PC-3 (cell line): ENCODE measurements at regions not wholly inside any gene's neighbourhood (a gene's known extent, or its start where the extent isn't known, plus 50 kb on each side); places are given as distances from the start of the nearest gene placed in this dataset.
A peak's percentile ranks its signal among the peaks of the same experiment; 100 is the strongest.

ENCODE experiments used
- ATAC-seq: fragments of 200-7000 bp; cut with Tn5 transposase; 2 replicates; pipeline ENCODE4 v1.9.1; 2020; ENCODE audit warnings: mild to moderate bottlenecking, moderate library complexity
- BruUV-seq: library from RNA; stranded (reverse); fragments of 400-500 nt; replicated peaks from 2 replicates; lab custom pipeline; 2021; lab: Mats Ljungman, UMichigan
- CTCF ChIA-PET: fragments of 300-600 bp; sonication (Branson Sonifier 250); formaldehyde crosslinking; loops from one replicate; lab custom pipeline; 2022; ENCODE audit warnings: antibody characterized with exemption; lab: Charles Lee
- POLR2A ChIA-PET: fragments of 300-600 bp; sonication (Branson Sonifier 250); formaldehyde crosslinking; loops from one replicate; lab custom pipeline; 2022; ENCODE audit warnings: antibody characterized with exemption; ENCODE audit not compliant: unreplicated experiment; lab: Charles Lee
- DNase-seq: peaks from one replicate; pipeline ENCODE4 v3.0.0-alpha.2; 2015
- H2AFZ ChIP-seq: fragments of 300-600 bp; sonication (generic); 2 replicates; pipeline ENCODE4 v1.6.0; 2016; ENCODE audit warnings: antibody characterized with exemption, low read length
- H3F3A ChIP-seq: fragments of 300-600 bp; sonication (generic); one replicate; pipeline ENCODE4 v1.6.0; 2017; ENCODE audit warnings: antibody characterized with exemption, low read length, control low read depth, mild to moderate bottlenecking; ENCODE audit not compliant: unreplicated experiment
- H3K27ac ChIP-seq: fragments of 300-600 bp; sonication (generic); 2 replicates; pipeline ENCODE4 v1.5.1; 2016; ENCODE audit warnings: mild to moderate bottlenecking, low read length
- H3K27me3 ChIP-seq: fragments of 300-600 bp; sonication (generic); 2 replicates; pipeline ENCODE4 v1.6.1; 2016; ENCODE audit warnings: low read length, mixed read lengths
- H3K36me3 ChIP-seq: fragments of 300-600 bp; sonication (generic); 2 replicates; pipeline ENCODE4 v1.6.1; 2016; ENCODE audit warnings: low read depth, mixed run types, low read length, mixed read lengths
- H3K4me1 ChIP-seq: fragments of 300-600 bp; sonication (generic); 2 replicates; pipeline ENCODE4 v1.5.1; 2016; ENCODE audit warnings: low read length; ENCODE audit not compliant: insufficient read depth
- H3K4me2 ChIP-seq: fragments of 300-600 bp; sonication (generic); 2 replicates; pipeline ENCODE4 v1.6.0; 2016; ENCODE audit warnings: low read length
- H3K4me3 ChIP-seq: fragments of 300-600 bp; sonication (generic); 2 replicates; pipeline ENCODE4 v1.5.1; 2016; ENCODE audit warnings: mild to moderate bottlenecking, low read length, mixed read lengths
- H3K79me2 ChIP-seq: fragments of 300-600 bp; sonication (generic); 2 replicates; pipeline ENCODE4 v1.6.1; 2017; ENCODE audit warnings: low read length, mixed read lengths
- H3K9ac ChIP-seq: fragments of 300-600 bp; sonication (generic); 2 replicates; pipeline ENCODE4 v1.6.0; 2016; ENCODE audit warnings: mild to moderate bottlenecking, low read length
- H3K9me2 ChIP-seq: fragments of 300-600 bp; sonication (generic); replicated peaks from 2 replicates; pipeline ENCODE4 v1.6.1; 2016; ENCODE audit warnings: mixed run types, low read length, mixed read lengths
- H3K9me3 ChIP-seq: fragments of 300-600 bp; sonication (generic); 2 replicates; pipeline ENCODE4 v1.6.1; 2016; ENCODE audit warnings: low read length, mixed read lengths
- H4K20me1 ChIP-seq: fragments of 300-600 bp; sonication (generic); 2 replicates; pipeline ENCODE4 v1.6.1; 2016; ENCODE audit warnings: low read length, mixed read lengths
- CTCF ChIP-seq: fragments of 300-600 bp; sonication (generic); conservative IDR thresholded peaks from 2 replicates; pipeline ENCODE4 v1.5.1; 2017; ENCODE audit warnings: antibody characterized with exemption, low read depth, mild to moderate bottlenecking, low read length
- EZH2 ChIP-seq: fragments of 300-600 bp; sonication (generic); IDR thresholded peaks from one replicate; pipeline ENCODE4 v1.6.1; 2017; ENCODE audit warnings: antibody characterized with exemption, mild to moderate bottlenecking, low read length; ENCODE audit not compliant: unreplicated experiment
- EZH2phosphoT487 ChIP-seq: fragments of 300-600 bp; sonication (generic); IDR thresholded peaks from 2 replicates; pipeline ENCODE4 v1.6.1; 2018; ENCODE audit warnings: mild to moderate bottlenecking, antibody characterized with exemption, low read length, borderline replicate concordance
- intact Hi-C: fragments of 100-400 bp; cut with micrococcal nuclease; formaldehyde crosslinking; loops from 2 replicates; pipeline ENCODE4 v1.9.0; 2023

DNA sequence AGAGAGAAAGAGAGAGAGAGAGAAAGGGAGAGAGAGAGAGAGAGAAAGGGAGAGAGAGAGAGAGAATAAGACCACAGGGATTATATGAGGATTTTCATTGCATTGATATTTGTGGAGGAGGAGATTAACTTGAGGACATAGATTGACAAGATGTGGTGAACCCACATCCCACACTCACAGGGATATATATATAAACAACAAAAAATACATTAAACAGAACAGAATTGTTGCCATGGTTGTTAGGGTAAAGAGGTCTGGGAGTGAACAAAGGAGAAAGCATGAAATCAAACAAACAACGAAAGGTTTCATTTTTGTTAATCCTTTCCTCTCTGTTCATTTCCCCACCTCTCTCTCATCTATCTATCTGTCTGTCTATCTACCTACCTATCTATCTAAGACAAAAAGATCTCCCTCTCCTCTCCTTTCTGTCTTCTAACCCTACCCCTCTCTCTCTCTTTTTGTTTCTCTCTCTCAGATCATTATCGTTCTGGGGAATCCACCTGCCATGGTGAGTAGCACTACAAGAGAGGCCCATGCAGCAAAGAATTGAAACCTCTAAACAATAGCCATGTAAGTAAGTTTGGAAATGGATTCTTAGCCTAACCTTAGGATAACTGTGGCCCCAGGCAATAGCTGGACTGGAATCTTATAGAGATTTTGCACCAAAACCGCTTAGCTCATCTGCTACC lies 280.9 kb downstream of the RAP2B start:
- no peak for TF ChIP-seq CTCF
- TF ChIP-seq EZH2: no peak
- TF ChIP-seq EZH2phosphoT487: no peak
- ChIA-PET CTCF (interaction anchor here (0.6 kb wide), 1 partner anchor 400 kb away, joined by 3 read pairs; no protein-coding TSS in a partner anchor), POLR2A (interaction anchor here (0.6 kb wide), 1 partner anchor 8 kb away, joined by 5 read pairs; no protein-coding TSS in a partner anchor)

GRCh38 chr3:153443961-153444360 lies 281.9 kb downstream of the RAP2B start:
- no peaks in the 10 kb centered on the region for H3K4me1 ChIP-seq
- no peak overlapping the region for H3K27ac ChIP-seq
- TF ChIP-seq EZH2: no peak
- TF ChIP-seq EZH2phosphoT487: no peak
- TF ChIP-seq CTCF: peak; percentile 72
- H3K9me2 ChIP-seq: no peaks in the 10 kb centered on the region
- H3K9me3 ChIP-seq: no peaks in the 10 kb centered on the region
- no peak overlapping the region for H3K4me2 ChIP-seq
- DNase-seq: peak; percentile 65
- ATAC-seq: no peak
- no peaks in the 10 kb centered on the region for H3K36me3 ChIP-seq
- H4K20me1 ChIP-seq: no peaks in the 10 kb centered on the region
- CTCF ChIA-PET: interaction anchor here (0.7 kb wide), 2 partner anchors 141 to 527 kb away, joined by 3 to 4 read pairs; no protein-coding TSS in a partner anchor
- no peaks in the 10 kb centered on the region for H3K27me3 ChIP-seq
- no peaks in the 10 kb centered on the region for H3F3A ChIP-seq
- intact Hi-C loops: loop anchor here (1.0 to 5.0 kb wide), 5 partner anchors 151 to 528 kb away; no protein-coding TSS in a partner anchor
- H3K9ac ChIP-seq: no peak overlapping the region
- no peak overlapping the region for H3K4me3 ChIP-seq
- no TSS peak for BruUV-seq
- no peaks in the 10 kb centered on the region for H3K79me2 ChIP-seq
- POLR2A ChIA-PET: no interaction called here
- H2AFZ ChIP-seq: no peak overlapping the region

More for the DNA sequence above, 280.9 kb downstream of the RAP2B start:
- Histone ChIP-seq H3K9me2 (no peaks in the 10 kb centered on the region), H3K36me3 (no peaks in the 10 kb centered on the region), H3K79me2 (no peaks in the 10 kb centered on the region), H4K20me1 (no peaks in the 10 kb centered on the region), H3K27ac (no peak overlapping the region), H3K9ac (no peak overlapping the region), H3K9me3 (no peaks in the 10 kb centered on the region), H3K4me2 (no peak overlapping the region), H3K4me1 (no peaks in the 10 kb centered on the region), H3K27me3 (no peaks in the 10 kb centered on the region), H3F3A (no peaks in the 10 kb centered on the region), H2AFZ (no peak overlapping the region), H3K4me3 (no peak overlapping the region)
- BruUV-seq: no TSS peak
- intact Hi-C loops: loop anchor here (5.0 kb wide), 1 partner anchor 529 kb away; no protein-coding TSS in a partner anchor
- no peak for DNase-seq
- ATAC-seq: no peak

- no peaks in the 10 kb centered on the region for H3K36me3 ChIP-seq
- no peak overlapping the region for H3K9ac ChIP-seq
- ATAC-seq: no peak
- intact Hi-C loops: loop anchor here (2.0 kb wide), 2 partner anchors 323 to 481 kb away; no protein-coding TSS in a partner anchor
- no peak overlapping the region for H3K4me3 ChIP-seq
- no peaks in the 10 kb centered on the region for H3K9me3 ChIP-seq
- no TSS peak for BruUV-seq
- ChIA-PET POLR2A (no interaction called here), CTCF (no interaction called here)
- no peaks in the 10 kb centered on the region for H3K27me3 ChIP-seq
- H3K4me2 ChIP-seq: no peak overlapping the region
- H3F3A ChIP-seq: no peaks in the 10 kb centered on the region
- H4K20me1 ChIP-seq: no peaks in the 10 kb centered on the region
- no peaks in the 10 kb centered on the region for H3K4me1 ChIP-seq
- no peak overlapping the region for H3K27ac ChIP-seq
- no peaks in the 10 kb centered on the region for H3K79me2 ChIP-seq
- no peak overlapping the region for H2AFZ ChIP-seq
- no peak for DNase-seq
- TF ChIP-seq CTCF: no peak
- TF ChIP-seq EZH2phosphoT487: no peak
- no peak for TF ChIP-seq EZH2
- H3K9me2 ChIP-seq: no peaks in the 10 kb centered on the region
Observed at GRCh38 chr3:153445817-153446216, 283.8 kb downstream of the RAP2B start.
